ENCODE measurements at regions not wholly inside any gene's neighbourhood (a gene's known extent, or its start where the extent isn't known, plus 50 kb on each side); places are given as distances from the start of the nearest gene placed in this dataset.

DNA sequence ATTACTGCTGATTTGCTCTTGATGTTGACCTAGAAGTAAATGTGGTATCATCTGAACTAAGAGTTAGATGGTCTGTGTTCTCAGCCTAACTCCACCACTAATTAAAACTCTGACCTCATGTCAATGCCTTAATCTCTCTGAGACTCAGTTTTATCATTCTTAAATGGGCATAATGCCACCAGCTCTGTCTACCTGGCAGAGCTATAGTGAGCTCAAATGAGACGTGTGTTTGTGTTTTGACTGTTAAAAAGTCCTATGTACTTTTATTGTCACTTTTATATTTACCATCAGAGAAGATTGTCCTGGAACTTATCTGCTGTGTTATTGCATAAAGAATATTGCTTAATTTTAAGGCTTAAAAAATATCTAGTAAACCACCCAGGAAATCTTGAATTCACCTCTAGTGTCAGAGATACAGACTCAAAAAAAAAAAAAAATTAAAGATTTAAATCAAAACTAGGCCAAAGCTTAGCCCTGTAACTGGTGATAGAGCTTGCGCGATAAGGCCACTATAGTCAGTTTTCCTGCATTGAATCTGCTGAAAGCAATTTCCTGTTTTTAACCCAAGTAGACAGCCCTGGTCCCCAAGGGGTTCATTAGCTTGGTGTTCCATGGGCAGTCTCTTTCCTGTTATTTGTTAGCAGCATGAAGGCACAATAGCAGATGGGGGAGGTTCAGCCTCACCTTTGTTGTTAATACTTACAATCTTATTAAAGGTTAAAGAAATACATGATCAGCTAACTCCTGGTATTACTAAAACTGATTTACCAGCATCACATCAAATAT, 261.8 kb downstream of the ATP23 start:
- no peak for DNase-seq

DNA sequence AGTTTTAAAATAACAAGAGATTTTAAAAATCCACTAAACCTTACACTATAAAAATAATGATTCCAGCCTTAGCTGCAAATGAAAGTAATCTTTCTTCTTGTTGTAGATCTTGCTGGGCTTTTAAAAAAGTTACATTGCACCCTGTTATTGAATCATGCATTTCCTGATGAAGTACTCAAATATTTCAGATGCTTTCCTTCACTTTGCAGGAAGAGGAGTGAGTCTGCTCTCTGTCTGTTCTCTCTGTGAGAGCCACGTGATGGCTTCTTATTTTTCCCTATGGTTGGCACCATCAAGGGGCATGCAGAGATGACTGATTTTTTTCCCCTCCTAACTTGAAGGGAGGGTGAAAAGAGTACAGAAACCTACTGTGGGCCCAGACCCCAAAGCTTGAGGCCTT, 262.7 kb downstream of the ATP23 start:
- no peak for DNase-seq

DNA sequence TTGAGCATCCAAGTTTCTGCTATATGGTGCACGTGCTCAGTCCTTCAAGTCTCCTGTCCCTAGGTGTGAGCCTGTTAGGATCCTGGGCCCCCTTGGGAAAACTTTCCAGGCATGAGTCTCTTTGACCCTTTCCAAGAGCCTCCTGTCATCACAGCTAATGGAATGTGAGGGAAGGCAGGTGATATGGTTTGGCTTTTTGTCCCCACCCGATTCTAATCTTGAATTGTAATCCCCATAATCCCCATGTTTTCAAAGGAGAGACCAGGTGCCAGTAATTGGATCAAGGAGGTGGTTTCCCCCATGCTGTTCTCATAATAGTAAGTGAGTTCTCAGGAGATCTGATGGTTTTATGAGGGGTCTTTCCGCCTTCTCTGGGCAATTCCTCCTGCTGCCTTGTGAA, 265.5 kb downstream of the ATP23 start:
- DNase-seq, result no peak

DNA sequence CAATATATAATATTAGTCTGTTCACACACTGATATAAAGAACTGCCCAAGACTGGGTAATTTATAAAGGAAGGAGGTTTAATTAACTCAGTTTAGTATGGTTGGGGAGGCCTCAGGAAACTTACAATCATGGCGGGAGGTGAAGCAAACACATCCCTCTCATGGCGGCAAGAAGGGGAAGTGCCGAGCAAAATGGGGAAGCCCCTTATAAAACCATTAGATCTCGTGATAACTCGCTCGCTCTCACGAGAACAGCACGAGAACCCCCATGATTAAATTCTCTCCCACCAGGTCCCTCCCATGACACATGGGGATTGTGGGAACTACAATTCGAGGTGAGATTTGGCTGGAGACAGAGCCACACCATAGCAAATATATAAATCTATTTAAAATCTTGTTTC, 269.8 kb downstream of the ATP23 start:
- DNase-seq, result no peak

DNA sequence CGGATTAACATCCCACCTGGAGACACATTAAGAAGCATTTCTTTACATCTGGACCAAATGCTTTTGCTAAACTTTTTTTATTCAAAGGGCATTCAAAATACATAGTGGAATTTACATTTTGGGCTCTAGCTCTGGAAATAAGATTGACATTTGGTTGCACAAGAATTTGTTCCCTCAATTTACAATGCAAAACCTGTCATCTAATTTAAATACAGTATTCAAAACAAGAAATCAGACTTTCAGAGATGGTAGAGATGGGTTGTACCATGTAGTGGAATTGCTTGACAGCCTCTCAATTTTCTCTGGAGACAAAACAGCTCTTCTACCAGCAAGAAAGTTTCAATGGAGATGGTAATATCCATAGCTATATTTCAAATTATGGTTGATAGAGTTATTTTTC, 275.8 kb downstream of the ATP23 start:
- no peak for DNase-seq

DNA sequence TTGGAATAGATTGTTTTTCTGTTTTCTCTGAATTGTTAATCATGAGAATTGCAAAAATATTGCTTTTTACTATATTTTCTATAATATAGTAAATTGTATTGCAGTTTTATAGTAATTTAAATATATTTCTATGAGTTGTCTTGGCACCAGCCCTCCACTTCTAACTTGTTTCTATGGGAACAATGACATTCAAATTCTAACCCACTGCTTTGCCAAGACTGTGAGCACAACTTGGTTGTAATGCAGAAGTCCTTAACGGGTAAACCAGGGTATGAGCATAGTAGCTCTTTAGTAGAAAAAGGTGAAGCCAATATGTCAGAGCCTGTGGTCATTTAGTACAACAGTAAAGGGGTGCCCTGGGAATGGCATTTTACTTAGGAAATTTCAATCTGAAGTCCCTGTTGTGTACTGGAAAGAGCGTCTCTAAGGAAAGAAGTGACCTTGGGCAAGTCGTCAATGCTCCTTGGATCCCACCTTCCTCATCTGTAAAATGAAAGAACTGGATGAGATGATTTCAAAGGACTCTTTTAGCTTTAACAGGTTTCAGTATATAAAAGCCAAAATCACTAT, 283.3 kb downstream of the ATP23 start:
- no peak for DNase-seq

DNA sequence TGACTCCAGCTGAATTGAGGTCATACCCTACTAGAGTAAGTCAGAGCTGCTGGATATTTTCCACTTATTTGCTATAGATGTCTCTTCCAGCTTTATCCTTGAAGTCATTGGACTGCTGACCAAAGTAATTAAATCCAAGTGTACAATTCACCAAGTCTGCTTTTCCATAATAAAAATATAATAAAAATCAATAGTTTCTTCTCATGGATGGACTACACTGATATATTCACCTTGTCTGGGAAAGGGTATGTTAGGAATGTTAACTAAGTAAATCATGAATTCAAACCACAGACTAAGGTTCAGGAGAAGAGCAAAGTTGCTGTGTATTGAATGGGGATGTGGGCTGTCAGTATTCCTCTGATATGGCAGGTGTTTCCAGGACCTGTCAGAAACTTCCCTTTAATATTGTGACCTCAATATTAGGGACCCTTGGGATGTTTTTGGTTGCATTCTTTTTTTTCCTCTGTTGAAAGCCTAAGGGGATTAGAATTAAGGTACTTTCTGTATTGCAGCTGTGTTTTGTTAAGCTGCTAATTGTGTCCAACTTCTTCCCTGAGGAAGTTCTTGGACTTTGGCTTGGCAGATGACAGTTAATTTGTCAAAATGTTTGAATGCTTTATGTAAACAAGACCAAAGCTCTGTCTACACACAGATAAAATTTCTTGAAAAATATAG, 284.0 kb downstream of the ATP23 start:
- DNase-seq, result no peak

DNA sequence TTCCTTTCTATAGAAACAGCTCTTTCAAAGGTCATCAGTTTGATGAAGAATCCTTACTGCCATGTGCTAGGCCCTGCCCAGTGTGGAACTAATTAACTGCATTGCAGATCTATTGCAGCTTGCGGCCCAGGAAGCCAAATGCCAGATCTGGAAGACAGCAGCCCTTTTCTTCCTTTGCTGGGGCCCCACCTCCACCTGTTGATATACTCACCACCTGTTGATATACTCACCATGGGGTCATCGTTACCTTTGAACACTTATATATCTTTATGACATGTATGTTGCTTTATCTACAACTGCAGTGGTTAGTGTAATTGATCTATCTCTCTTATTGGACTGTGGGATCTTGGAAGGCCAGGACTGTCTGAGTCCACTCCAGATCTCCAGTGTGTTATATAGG, 292.5 kb downstream of the ATP23 start:
- no peak for DNase-seq

DNA sequence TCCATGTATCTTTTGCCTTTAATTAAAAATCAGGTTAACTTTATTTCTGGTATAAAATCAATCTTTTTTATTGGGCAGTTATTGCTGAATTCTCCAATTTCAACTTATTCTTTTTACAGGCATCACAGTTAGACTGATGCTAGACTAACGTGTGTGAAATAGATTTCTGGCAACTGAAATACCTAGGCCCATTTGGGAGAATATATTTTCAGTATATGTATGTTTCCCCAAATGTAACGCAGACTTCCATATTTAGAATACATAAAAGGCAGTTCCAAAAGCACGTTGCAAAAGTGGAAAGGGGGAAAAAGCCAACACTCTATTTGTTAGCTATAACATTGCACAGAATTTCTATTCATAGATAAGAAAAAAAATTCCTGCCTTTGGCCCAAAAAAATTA, 297.0 kb downstream of the ATP23 start:
- no peak for DNase-seq

DNA sequence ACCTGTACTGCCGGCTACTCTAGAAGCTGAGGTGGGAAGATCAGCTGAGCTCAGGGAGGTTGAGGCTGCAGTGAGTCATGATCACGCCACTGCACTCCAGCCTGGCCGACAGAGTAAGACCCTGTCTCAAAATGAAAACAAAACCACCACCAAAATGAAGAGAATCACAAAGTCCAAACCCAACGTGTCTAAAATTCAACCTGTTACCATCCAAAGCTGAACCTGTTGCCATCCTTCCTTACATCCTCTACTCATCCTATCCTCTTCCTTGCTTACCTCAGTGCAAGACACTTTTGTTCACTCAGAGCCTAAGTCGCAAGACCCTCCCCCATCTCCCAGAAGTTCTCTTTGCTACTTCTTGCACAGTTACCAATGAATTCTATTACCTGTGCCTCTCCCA, 299.7 kb downstream of the ATP23 start:
- DNase-seq, result no peak

DNA sequence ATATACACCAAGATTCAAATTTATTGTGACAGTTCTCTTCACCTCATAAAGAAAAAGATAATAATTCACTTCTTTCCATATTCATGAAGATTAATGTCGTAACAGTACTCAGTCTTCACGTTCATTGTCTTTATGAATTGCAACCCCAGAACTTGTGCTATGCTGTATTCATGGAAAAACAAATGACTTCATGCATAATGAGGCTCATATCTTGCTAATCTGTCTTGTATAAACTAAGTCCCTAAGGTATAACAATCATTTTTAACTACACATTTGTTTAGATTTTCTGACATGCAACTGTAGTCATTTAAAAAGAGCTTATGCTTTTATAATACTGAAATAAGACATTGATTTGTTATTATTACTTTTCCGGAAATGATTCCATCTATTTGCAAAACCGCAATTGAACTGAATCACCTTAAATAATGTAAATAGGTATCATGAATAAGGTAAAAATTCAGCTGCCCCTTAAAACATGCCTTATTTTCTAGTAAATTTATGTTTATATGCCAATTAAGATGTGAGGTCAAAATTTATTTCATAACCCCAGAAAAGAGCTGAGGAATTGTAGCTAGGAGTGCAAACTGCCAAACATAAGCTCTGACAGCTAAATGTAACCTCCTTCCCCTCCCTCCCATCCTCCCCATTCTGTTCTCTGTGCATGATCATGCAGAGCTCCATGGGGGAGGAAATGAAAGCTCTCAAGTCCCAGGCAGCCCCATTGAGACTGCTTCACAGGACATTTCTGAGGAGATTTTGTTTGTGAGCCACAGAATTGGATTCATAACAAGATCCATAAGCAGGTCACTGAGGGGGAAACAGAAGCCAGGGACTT, 301.6 kb downstream of the ATP23 start:
- no peak for DNase-seq

DNA sequence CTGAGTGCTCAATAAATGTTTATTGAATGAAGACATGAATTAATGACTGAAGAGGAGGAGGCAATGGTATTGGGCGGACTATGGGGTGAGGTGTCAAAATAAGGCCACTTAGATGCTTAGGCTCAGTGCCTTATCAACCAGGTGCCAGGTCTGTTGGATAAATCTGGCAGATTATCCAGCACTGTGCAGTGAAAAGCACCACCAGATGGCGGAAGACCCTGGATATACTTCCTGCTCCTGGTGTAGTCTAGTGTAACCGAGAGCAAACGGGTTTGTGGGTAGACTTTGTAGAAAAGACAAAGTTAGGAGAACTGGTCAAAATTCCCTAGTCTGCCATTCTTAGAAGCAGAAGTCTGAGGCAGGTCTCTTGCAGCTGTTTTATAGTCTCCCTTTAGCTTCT, 306.3 kb downstream of the ATP23 start:
- no peak for DNase-seq

DNA sequence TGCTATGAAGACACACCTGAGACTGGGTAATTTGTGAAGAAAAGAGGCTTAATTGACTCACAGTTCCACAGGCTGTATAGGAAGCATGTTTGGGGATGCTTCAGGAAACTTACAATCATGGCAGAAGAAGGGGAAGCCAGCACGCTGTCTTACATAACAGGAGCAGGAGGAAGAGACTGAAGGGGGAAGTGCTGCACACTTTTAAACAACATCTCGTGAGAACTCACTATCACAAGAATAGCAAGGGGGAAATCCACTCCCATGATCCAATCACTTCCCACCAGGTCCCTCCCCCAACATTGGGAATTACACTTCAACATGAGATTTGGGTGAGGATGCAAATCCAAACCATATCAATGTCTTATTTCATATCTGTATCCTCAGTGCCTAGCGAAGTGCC, 307.2 kb downstream of the ATP23 start:
- DNase-seq, result no peak

DNA sequence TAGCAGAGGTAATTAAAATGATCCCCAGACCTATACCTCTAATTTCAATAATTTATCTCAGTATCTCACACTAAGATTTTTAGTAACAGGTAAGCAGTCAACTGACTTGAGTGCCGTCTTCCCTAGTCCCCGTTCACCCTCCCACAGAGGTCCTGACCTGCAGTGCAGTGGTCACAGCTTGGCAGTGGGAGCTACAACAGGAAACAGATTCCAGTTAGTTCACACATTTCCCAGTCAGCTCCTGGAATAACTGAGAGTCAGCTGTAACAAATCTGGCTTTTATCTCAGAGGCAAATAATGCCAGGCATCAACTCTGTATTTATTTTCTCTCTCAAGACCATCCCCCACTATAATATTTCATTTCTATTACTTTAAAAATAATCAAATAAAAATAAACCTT, 308.2 kb downstream of the ATP23 start:
- DNase-seq, result no peak

DNA sequence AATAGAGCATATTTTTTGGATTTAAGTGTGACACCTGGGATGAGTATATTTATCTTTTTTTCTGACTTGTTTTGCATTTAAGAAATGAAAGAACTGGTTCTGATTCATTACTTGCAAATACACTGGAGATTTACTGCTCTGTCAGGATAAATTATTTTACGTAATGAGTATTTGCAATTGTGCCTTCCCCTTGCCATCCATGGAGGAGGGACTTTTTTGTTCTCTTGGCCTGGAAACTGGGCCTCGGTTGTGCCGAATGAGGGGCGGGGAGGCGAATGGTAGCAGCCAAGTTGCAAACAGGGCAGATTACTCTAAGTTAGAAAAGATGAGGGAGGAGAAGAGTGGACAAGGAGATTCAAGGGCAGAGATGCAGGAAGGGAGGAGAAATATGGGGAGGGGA, 308.7 kb downstream of the ATP23 start:
- no peak for DNase-seq

DNA sequence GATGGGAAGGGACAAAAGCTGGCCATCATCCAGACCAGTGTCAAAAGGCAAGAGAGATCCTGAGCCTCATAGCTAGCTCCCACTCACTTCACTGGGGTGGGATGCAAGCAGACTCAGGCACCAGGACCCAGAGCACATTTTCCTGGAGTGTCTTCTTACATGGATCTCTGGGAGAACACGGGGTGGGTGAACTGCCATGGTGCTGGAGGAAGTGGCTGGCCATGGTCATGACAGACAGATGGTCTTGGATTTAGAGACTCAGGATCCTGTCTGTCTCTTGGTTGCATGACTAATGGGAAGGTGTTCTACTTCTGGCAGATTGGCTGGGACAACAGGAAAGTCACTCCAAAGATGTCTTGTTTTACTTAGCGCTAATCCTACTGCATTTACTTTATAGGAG, 311.5 kb downstream of the ATP23 start:
- DNase-seq, result no peak

DNA sequence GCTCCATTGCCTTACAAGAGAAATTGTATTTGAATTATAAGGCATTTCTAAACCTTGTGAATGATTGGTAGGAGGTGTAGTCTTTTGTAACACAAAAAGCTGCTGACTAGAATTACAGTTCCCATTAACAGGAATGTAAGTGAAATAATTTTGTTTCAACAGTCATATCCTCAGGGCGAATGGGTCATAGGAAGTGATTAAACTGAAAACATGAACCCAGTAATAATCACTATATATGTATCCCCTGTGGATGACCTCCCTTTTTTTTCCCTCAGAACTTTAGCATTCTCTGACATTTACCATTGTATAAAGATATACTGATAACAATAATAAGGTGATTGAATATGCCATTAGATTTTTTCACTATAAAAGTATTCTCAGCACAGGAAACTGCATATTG, 312.3 kb downstream of the ATP23 start:
- no peak for DNase-seq

DNA sequence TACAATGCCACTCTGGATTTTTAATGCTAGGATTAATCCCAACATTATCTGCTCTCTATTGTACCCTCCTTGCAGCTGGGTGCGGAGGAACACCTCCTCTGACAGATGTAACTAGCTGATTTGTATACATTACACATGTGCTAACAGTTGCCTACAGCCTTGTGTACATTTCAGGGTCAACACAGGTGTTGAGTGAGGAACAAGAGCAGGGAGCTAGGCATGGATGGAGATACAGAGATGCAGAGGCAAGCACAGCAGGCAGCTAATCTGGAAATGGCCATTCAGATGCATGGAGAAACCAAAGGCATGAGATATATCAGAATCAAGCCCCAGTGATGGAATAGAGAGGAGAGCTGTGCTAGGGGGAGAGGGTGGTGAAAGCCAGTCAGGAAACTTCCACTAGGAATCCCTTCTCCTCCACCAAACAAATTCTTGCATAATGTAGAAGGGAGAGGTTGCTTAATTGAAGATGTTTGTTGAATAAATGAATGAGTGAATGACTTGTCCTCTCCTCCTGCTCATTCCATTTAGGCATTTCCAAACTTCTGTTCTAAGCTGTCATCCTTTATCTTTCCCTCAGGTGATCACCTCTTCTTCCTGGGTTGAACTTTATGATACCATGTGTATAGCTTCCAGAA, 313.2 kb downstream of the ATP23 start:
- DNase-seq, result no peak

DNA sequence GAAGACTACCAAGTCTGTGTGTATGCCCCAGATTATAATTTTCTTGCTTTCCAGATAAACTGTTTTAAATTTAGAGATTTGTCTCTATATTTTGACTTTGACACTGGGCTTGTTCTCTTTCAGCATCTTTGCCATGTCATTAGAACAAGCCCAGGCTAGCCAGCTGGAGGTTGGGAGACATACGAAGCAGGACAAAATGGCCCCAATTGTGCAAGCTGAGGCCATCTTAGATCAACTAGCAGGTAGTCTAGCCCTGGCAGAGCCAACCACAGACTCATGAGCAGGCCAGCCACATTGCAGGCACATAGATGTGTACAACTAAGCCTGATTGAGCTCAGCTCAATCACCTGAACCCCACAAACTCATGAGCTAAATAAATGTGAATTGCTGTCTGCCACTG, 321.4 kb downstream of the ATP23 start:
- DNase-seq, result no peak

DNA sequence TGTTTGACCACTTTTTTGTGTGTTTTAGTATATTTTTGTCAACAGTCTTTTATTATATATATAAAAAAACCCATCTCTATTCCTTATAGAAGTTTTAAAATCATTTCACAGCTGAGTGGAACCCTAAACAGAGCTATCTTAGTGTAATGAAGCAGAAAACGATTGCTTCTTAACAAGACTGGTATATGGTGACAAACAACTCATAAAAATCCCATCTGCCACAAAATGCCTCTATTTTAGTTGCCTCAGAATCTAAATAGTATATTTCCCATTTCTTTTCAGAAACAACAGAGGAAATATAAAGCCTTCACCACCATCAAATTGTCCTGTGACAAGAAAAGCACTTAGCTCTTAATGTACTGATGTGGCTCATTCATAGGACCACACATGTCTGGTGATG, 322.4 kb downstream of the ATP23 start:
- no peak for DNase-seq

DNA sequence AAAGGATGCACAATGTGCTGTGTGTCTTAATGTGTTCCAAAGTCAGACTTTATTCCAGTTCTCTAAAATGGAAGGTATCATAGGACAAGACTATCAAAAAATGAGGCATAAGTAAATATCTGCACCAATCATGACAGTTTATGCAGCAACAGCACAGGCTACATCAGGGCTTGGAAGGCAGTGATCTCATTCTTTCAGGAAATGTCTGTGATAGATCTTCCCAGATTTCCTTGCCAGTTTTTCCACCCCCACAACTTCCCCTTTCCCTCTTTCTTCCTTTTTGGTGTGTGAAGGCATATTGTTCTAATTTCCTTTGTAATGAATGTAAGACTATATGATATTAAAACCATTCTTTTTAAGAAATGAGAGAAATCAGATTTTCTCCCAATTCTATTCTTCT, 326.7 kb downstream of the ATP23 start:
- no peak for DNase-seq

DNA sequence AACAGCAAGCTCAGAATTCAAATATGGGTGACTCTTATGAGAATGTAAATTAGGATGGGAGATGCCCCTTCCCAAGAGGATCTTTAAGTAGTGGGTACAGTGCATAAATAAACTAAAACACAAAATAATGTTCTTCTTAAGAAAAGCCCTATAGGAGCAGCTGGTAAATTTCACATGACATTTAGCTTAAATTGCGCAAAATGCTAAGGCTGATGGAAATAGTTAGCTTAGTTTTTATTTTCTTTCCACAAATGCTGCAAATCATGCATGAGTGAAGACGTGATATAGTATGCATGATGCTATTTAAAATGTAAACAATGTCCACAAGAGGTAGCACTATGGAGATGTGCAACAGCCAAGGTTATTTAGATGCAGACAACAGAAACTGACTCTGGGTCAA, 328.1 kb downstream of the ATP23 start:
- no peak for DNase-seq

Measured in NCI-H345 (cell line).